Activated CD4-positive, alpha-beta T cell treated with anti-CD3 and anti-CD28 coated beads, Interleukin-2, Interleukin-4, amounts not matched to agents 100 ng/mL and 50 ng/mL, durations not matched to agents 16 hours and 8 hours (primary cell): ENCODE measurements at regions not wholly inside any gene's neighbourhood (a gene's known extent, or its start where the extent isn't known, plus 50 kb on each side); places are given as distances from the start of the nearest gene placed in this dataset.

Source experiments
- DNase-seq: peaks from one replicate; pipeline ENCODE4 v3.0.0-alpha.2; 2020; ENCODE audit warnings: low spot score

DNA sequence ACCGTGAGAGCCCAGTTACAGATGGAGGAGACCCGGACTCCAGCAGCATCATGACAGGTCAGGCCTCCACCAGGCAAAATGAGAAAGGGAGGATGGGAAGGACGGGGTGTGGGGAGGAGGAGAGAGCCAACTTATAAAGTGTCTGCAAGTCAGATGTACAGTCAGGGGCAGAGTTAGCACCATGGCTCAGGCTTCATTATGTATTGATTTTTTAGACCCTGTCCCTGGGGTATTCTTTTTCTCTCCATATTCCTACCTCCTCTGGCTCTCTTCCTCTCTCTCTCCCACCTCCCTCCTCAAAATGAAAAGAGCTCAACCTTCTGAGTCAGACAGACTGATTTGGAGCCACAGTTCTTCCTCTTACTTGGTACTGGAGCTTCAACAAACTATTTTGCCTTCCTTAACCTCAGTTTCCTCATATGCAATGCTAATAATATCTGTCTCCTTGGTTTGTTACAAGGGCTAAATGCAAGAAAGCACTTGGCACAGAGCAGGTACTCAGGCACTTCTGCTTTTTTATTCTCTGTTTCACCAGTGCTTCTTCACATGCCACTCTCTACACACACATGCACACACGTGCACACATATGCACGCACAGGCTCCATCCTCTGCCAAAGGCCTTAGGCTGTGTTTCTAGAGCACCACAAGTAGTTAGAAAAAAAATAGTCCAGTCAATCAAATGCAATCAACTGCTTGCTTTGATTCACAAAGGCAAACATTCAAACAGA lies 92.3 kb upstream of the PKDCC start:
- no peak for DNase-seq

DNA sequence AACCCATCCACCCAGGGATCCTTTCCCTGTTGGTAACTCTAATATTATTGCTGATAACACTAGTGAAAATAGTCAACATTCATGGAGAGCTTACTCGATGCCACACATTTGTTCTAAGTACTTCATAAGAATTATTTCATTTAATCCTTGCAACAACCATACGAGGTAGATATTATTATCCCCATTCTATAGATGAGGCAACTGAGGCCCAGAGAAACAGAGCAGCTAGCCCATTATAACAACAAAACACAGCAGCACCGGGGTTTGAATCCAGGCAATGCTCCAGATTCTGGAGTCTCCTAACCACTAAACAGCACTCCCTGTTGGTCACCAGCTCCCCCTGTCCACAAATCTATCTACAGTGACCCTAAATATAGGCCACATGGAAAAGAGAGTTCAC lies 90.4 kb upstream of the PKDCC start:
- no peak for DNase-seq

DNA sequence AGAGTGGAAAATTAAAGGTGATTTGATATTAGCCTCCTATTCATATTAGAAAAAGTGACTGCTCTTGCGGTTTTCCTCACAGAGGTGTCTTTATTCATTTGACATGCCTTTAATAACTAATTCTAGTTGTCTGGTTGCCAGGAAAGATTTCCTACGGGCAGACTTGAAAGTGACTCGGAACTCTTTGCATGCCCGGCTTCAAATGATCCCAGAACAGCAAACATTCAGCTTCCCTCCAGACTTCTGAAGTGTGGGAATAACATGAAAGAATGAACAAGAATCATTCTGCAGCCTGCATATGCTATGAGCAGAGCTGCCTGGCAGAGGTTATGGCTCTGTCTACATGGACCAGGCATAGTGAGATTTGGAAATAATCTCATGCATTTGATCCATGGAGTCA lies 89.6 kb upstream of the PKDCC start:
- no peak for DNase-seq

DNA sequence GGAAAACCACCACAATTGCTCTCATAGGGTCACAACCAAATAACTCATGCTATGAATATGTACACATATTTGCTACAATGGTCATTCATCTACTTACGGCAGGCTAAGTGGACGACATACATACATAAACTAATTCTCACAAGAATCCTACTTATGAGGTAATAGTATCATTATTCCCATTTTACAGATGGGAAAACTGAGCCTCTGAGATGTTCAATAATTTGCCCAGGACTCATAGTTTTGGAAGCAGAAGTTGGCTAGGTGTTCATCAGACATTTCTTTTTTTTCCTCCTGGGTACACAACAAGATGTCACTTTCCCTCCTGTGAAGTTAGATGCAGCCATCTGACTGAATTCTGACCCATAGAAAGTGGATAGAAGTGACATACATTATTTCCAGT lies 89.0 kb upstream of the PKDCC start:
- DNase-seq = no peak

DNA sequence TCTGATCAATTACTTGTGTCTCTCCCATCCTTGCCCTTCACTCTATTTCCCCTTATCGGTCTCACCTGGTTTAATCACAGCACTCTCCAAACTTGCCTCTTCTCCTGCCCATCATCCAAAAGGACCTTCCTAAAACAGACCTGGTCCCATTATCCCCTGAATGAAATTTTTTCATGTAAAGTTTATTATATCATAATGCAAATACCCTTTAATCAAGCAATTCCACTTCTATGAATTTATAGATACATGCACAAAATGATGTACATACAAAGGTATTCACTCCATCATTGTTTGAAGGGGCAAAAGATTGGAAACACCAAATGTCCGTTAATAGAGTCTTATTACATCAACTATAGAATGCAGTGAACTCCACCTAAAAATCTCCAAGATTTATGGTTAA lies 88.1 kb upstream of the PKDCC start:
- DNase-seq = no peak

DNA sequence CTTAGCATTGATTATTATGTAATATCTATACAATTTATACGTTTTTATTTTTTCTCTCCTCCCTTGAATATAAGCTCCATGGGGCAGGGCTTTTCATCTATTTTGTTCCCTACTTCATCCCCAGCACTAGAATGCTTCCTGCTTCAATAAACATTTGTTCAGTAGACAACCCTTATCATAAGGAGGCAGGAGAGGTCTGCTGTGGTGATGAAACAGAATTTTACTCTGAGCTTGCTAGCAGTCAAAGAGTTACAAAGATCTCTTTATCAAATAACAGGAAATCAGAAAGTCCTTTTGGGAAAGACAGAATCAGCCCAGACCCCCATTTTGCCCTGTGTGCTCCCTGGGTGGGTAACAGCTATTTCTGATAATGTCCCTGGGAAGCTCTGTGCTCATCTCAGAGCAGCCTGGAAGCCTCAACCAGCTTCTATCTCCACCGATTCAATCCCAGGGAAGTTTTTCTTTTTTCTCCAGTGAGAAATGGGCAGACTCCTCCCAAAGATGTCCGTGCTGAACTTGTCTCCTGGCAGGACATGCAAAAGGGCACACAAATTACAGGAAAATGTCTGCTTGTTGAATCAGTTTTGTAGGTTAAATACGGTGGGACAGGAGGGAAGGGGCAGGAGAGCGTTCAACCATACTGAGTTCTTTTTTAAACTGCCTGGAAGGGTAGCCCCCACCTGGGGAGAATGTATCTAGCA lies 84.7 kb upstream of the PKDCC start:
- no peak for DNase-seq

DNA sequence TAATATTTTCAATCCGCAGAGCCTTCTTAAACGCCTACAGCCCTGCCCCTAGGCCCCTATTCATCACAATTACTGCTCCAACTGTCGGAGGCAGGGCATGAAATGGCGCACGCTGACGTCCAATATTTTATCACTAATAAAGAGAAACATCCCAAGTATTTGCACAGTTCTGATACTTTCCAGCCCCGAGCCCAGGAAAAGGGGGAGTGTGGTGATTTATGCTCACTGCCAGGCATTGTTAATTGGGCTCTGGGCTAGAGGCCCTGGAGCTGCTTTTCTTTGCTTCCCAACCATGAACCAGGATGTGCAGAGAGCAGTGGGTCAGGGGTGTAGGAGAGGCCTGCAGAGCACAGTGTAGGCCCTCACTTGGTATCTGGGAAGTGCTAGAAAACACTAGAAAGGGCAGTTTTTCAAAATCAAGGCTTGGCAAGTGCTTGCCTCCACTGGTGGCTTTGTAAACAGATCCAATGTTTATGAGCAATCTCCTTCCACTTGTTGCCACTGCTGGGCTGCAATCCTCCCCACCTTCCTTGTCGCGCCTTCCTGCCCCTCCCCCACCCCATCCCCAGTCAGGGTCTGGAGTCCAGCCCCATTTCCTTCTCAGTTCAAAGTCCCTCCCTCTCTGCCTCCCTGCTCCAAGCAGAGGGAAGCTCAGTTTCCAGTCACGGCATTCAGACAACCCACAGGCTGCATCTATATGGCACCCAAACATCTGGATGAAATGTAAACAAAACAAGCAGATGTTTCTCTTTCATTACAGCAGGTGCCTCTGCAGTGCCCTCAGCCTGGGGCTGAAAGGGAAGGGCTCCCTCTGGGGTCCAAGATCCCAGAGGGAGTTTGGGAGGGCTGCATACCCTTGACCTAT lies 83.9 kb upstream of the PKDCC start:
- no peak for DNase-seq

DNA sequence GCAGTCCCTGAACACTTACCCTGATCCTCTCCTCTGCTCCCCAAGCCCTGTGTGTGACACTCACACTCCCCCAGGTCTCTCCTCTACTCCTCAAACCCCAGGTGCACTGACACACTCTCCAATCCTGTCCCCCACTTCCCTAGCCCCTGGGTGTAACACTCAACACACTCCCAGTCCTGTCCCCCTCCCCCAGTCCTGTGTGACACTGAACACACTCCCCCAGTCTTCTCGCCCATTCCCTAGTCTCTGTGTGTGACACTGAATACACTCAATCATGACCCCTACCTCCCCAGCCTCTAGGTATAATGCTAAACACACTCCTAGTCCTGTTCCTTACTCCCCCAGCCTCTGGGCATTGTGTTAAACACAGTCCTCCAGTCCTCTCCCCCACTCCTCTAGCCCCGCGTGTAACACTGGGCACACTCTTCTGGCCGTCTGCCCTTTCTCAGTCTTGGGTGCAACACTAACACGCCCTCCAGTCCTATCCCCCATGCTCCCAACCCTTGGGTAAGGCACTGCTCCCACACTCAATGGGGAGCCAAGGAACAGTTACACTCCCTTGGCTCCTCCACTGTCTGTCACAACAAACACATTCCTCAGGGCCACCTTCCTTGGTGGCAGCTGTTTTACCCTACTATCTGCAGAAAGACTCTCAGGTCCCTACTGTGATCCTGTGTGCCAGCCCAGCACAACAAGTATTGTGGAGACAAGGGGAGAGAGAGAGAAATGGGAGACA lies 82.5 kb upstream of the PKDCC start:
- no peak for DNase-seq

DNA sequence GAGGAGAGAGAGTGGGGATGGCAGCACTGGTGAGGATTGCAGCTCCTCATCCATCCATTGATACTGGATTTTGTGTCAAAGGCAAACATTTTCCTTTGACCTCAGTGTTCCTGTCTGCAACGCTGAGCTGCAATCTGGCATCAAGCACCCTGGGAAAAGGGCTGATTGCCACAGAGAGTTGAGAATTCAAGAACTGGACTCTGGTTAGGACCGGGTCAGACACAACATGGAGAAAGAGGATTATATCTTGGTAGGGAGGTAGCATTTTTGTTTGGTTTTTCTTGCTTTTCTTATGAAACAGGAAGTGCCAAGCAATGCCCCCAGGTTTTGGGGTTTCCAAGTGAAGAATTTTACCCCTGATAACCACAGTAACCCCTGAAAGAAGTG lies 81.9 kb upstream of the PKDCC start:
- DNase-seq = no peak

DNA sequence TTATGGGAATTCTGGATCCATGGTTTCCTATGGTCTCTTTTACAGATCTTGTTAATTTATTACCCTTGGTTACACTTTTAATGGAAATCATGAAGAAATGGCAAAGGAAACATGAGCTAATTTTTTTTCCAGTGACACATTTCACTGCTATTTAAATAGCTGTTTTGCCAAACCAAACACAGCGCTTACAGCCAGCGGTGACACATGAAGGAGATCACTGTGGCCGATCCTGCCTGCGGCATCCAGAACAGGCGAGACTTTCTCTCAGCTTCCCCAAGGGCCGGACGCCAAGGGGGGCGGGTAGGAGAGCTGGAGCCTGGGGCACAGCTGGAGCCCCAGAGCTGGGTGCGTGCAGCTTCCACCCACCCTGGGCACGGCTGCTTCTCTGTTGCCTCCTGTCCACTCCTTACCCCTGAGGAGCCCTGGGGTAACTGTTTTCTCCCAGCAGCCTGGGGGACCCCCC lies 81.4 kb upstream of the PKDCC start:
- DNase-seq = no peak

DNA sequence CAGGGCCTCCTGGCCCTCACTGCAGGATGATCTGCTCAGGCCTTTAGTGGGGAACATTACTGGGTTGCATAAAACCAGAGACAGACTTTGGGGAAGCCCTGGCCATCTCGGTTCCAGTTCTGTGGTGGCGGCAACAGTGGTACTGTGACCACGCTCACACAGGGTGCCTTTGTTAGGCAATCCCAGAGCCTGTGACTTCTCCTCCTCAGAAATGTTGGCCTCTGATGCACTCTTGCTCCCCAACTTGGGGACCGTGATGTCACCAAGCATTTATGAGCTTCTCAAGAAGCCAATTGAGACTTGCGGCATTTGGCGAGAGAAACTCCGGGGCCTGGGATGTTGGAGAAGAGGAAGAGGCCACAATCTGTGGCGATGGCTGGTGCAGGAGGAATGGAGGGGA lies 80.9 kb upstream of the PKDCC start:
- no peak for DNase-seq

DNA sequence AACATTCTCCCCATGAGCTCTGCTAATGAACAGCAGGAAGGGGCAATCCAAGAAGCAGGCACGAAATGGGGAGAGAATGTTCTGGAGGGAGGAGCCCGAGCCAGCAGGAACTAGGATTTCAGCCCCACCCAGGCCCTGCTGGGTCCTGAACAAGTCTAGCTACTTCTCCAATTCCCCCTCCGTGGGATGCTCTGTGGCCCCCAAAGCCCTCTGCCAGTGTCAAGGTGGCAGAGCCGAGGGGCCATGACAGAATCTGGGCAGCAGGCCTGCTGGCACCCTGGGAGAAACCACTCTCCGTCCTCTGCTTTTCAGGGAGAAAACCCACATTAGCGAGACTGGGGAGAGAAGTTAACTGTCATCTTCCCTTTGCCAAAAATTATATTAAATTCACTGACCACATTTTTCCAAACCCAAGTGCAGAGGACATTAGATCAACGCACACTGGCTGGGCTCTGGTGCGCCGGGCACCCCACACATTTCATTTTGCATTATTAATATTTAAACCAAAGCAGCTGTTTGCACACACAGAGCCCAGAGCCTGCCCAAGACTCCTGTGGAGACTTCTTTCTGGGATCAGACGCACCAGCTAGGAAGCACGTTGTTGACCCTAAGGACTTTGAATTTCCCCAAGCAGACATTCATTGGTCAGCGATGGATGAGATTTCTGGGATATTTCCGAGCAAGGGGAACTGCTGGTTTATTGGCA lies 80.2 kb upstream of the PKDCC start:
- DNase-seq = no peak

DNA sequence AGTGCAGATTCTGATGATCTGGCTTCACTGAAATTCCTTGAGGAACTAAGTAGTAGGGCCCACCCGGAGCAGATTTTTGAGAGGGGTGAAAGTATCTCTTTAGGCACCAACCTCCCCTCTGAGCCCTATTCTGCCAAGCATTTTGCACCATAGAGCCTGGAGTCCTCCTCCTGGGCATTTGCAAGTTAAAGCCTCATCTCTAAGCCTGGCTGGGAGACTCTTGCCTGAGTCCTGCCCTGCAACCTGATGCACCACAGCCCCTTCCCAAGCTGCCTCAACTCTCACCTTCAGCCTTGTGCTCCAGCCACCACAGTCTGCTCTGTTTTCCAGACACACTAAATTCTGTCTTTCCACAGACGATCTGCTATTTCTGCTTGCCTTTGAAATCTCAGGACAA lies 79.6 kb upstream of the PKDCC start:
- no peak for DNase-seq

DNA sequence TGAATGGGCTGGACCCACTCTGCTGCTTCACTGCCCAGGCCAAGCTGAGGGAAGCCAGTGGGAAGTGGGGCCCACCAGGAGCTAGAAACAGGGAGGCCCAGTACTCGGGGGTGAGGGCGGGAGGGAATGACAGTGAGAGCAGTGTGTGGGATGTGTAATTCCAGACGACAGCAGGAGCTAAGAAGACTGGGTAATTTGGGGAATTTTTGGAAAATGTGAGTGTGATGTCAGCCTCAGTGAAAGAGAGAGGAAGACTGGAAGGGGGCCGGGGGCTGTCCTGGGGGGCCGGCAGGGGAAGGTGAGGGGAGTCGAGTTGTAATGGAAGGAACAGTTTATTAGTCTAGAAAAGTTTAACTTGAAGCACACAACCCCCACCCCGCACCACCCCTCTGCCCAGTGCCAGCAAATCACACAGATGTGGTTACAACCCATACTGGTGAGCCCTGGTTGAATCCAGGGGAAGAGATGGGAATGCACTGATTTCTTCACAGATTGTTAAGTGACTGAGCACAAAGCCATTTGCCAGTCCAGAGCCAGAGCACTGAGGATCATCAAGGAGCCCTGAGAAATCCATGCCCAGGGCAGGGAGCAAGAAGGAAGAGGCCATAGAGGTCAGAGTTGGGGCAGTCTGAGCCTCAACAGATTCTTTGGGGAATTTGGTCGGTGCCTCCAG lies 76.7 kb upstream of the PKDCC start:
- DNase-seq = no peak

DNA sequence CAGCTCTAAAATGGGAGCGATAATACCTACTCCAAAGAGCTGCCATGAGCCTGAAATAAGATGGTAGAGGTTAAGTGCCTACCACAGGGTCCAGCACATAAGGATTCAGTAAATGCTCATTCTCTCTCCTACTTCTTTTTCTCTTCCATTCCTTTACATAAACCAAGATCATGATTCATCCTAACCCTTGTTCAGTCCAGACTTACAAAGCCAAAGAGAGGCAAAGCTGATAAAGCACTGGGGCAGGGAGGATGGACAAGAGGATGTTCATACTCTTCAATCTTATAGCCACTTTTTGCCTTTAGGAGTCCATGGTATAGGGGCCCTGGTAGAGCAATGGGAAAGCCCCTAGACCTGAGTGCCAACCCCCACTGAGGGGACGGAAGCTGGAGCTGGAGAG lies 75.6 kb upstream of the PKDCC start:
- DNase-seq = no peak

DNA sequence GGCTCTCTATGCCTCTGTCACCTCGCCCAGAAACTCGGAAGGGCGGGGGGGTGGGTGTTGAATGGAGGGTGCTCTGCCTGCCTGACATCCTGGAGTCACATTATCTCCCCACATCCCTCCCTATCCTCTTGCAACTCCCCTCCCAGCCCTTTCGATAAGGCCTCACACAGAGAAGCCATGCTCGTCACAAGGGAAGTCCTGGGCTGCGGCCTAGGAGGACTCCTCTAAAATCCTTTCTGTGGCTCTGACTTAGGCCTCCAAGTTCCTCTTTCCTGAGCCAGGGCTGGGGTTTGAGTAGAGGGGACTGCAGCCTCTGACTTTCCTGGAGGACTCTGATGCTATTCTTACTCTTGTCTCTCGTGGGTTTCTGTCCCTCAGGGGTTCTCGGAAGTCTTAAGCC lies 75.0 kb upstream of the PKDCC start:
- no peak for DNase-seq

DNA sequence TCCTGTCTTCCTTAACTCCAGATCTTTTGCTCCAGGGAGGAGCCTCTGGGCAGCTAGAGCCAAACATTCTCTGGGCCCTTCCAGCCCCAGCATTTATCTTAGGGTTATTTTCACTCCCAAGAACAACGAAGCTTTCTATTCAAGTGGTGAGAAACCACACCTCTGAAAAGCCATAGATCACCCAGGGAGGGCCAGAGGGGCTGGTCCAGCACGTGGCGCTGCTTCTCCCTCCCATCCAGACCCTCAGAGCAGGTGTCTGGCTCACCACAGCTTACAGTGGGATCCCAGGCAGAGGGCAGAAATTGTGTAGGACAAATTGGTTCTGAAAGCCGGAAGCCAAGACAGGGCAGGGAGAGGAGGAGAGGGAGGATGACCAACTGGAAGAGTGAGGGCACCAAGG lies 74.0 kb upstream of the PKDCC start:
- no peak for DNase-seq

DNA sequence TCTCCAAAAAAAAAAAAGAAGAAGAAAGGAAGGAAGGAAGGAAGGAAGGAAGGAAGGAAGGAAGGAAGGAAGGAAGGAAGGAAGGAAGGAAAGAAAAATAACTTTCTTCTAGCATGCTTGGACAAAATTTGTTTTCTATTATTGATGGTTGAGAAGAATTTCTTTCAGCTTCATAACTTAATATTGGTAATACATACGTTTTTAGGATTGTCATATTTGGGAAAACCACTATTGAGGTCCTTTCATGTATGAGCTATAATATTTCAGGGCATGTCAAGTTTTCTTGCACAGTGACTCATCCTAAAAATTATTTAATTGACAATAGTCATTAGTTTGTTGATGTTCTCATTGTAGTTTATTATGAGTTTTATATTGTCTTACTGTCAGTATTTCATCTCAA lies 66.4 kb upstream of the PKDCC start:
- DNase-seq = no peak

DNA sequence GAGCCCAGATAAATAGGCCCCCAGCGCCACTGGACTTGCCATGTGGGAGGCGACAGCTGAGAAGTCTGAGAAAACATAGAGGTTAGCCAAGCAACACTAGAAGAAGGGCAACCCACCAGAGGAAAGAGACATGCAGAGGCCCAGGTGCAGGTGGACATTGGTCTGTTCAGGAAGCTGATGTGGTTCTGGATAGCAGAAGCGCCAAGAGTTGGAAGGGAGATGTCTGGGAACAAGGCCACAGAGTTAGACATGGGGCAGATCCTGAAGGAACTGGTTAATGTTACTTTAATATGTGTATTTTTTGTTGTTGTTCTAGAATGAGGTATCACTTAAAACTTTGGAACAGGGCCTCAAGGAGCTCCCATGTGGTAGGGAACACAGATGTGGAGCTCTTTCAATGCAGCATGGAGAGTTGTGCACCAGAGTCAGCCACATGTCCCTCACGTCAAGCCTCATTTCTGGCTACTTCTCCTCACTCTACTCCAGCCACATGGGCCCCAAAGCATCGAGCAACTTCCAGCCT lies 62.2 kb upstream of the PKDCC start:
- no peak for DNase-seq

DNA sequence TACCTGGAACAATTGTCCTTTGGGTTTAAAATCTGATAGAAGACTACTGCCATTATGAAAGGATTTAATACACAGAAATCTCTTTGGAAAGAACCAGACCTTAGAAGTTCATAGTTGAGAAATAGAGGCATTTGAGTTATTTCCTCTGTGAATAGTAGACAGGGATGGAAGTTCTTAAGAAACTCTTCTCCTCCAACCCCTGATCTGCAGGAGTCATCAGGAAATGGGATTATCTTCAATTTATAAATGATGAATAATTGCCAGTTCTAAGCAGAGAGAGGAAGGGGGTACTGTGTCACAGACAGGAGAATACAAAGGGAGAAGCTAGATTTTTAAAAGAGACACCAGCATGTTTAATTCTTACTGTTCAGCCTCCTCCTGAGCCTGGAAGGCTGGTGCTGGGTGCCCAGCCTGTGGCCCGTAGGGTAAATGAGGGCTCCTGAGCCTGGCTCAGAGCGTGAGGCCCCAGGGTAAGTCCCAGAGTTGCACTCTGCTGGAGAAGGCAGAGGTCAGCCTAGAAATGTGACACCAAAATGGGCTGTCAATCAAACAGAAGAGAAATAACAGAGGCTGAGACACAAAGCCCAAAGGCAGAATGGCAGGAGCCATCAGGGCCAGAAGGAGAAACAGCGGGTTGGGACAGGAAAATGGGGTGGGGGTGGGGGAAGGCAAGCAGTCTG lies 58.2 kb upstream of the PKDCC start:
- no peak for DNase-seq
